HS-27A (cell line): ENCODE measurements at regions not wholly inside any gene's neighbourhood (a gene's known extent, or its start where the extent isn't known, plus 50 kb on each side); places are given as distances from the start of the nearest gene placed in this dataset.
"Not testable (repeated sequence)": the region's sequence is repeated elsewhere in the genome, so short reads cannot be mapped to it uniquely, and the experiment has no call there.

Experiments
- DNase-seq: peaks from one replicate; pipeline ENCODE4 v3.0.0-alpha.2; 2012; ENCODE audit warnings: low read depth, missing footprints

DNA sequence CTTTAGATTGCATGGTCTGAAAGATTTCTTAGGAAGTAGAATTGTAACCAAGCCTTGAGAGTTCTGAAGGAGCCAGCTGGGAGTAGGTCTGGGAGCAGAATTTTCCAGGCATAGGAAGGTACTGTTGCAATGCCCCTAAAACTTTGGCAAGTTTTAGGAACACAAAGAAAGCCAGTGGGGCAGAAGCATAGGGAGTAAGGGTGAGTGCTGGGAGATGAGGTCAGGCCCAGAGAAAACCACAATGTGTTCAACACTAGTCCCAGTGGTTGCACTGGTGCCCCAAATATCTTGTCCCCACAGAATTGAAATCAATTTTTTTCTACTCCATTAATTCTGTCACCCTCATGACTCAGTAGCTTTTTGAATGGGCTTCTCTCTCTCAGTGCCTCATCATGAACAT, 120.7 kb upstream of the GALNT15 start:
- no peak for DNase-seq

DNA sequence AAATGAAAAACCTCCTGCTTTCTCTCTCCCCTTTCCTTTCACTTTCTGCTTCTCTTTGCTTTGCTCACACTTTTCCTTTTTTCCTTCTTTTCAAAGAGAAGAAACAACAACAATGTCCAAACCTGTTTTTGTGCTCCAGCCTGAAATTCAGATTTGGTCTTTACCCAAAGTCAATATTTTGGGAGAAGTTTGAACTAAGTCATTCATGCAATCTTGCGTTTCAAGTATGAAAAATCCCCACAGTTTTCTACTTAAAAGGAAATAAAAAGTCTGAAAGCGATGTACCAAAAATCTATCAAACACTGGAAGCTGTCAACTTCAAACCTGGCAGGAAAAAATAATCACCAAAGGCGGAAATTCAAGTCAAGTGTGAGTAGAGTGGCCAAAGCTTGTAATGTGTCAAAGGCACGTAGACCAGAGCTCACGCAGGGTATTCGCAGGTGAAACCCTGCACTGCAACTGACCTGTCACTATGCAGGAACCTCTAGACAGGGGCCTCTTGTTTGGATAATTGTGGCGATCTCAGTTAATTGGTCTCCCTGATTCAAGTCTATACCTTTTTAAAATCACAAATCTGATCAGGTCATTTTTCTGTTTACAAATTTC, 118.8 kb upstream of the GALNT15 start:
- no peak for DNase-seq

DNA sequence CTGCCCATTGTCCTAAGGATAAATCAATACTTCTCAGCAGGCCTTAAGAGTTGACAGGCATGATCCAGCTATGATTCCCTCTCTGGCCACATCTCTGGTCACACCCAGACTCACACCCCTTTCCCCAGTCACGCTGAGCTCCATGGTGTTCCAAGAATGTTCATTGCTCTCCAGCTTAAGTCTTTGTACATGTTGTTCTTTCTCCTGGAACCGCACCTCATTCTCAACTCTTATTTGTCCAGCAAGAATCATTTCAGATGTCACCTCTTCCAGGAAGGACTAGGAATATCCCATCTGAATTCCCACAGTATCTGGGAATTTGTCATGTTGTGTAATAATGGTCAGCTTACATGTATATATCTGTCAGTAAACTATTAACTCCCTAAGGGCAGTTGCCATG, 118.3 kb upstream of the GALNT15 start:
- DNase-seq: no peak

DNA sequence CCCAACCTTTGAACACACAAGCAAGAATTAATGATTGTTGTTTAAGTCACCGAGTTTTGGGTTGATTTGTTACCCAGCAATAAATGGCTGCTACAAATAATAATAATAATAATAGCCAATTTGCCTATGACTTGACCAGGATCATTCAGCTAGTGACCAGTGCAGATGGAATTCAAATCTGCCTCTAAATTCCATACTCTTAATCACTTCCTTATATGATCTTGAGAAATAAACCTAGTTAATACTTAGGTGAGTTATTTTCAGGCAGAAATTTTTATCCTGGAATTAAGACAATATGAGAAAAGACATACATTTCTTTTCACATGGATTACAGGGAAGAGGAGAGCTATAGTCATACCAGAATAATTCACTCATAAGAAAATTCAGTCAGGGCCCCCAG, 116.0 kb upstream of the GALNT15 start:
- no peak for DNase-seq

DNA sequence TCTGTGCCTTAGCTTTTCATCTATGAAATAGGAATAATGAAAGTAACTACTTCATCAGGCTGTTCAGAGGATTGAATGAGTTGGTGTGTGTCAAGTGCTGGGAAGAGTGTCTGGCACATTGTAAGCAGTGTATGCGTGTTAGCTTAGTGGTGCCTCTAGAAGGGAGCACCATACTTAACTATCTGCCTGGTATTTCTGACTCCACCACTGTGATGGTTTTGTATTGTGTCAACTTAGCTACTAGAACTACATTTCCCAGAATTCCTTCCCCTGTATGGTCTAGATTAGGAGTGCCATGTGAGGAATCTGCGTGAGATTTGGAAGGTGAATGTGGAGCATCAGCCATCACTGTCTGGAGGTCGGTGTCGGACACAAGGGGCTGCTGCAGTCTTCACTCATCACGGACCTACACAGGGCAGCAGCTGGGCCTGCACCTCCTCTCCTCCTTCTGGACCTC, 115.4 kb upstream of the GALNT15 start:
- DNase-seq: no peak

DNA sequence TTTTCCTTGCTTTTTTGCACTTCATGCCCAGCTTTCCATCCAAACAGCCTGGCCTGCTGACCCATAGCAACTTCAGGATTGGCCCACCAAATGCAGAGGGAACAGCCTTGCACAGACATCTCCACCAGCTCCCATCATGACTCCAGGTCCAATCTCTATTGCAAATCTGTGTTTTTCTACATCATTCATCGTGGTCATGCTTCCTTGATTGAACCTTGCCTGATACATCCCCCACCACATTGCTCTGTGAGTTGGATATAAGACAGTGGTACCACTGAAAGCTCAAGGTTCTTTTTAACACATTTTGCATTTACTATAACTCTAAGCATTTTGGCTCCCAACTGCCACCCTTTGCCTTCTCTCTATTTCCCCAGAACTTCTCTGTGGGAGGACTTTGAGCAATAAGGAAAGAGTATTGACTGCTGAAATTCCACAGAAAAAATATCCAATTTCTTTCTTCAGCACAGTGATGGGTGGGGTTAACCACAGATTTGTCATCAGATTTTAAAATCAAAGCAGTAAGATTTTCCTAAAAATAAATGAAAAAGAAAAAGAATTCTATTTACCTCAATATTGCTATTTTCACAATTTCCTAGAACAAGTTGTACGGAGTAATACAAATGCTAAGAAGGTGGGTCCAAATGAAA, 114.6 kb upstream of the GALNT15 start:
- no peak for DNase-seq

DNA sequence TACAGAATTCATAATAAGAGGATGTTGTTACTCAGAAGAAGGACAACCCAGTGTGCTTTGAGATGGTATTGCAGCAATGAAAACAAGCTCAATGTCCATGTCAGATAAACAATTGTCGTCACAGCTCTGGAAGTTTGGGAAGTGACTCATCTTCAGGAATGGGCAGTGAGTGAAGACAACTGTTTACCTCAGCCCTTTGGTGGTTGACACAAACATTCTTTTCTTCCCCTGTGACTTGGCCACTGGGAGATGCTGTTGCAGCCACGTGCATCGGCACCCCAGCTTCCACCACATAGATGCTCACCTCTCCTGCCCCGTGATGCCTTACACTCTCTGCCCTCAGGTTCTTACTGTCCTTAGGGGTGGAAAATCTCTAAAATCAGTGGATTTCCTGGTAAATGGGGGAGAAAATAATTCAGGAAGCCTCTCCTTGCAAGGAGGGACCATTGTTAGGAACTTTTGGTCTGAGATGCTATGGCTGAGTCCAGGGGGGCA, 114.1 kb upstream of the GALNT15 start:
- DNase-seq: peak; percentile 99

DNA sequence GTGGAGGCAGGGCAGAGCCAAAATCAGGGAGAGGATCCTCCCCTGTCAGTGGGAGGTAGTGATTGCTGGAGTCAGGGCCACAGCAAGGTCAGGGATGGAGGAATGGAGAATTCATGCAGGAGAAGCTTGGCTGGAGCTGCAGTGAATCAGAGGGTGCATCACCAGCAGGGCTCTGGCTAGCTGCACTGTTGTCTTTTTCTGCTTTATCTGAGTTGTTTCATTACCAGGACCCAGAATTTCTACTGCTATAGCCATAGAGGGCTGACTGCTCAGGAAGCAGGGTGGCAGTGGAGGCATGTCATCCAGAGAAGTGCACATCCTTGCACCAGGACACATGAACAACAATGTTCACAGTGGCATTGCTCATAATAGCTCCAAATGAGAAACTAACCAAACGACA, 113.5 kb upstream of the GALNT15 start:
- DNase-seq: no peak

DNA sequence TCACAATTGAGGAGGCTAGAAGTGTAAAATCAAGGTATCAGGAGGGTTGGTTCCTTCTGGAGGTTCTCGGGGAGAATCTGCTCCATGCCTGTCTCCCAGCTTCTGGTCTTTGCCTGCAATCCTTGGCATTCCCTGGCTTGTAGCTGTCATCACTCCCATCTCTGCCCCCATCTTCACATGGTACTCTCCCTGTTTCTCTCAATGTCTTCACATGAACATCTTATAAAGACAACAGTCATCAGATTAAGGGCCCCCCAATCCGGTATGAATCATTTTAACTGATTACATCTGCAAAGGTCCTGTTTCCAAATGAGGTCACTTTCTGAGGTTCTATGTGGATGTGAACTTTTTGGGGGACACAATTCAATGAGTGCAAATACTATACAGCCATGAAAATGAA, 113.0 kb upstream of the GALNT15 start:
- no peak for DNase-seq

DNA sequence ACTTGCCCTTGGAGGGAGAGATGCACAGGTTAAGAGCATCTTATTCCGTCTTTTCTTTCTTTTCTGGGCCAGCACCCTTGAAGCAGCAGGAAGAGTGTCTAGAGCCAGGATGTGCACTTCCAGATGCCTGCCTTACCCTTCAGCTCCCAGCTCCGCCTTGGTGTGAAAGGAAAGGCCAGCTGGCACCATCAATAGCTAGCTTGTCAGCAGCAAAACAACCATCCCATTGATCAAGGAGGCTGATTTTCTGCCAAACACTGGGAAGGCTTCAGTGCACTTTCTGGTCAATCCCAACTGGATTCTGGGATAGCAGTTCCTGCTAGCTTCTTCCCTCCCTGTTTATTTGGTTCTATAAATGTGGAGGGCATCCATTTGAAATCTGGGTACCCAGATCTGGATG, 110.9 kb upstream of the GALNT15 start:
- DNase-seq: no peak

DNA sequence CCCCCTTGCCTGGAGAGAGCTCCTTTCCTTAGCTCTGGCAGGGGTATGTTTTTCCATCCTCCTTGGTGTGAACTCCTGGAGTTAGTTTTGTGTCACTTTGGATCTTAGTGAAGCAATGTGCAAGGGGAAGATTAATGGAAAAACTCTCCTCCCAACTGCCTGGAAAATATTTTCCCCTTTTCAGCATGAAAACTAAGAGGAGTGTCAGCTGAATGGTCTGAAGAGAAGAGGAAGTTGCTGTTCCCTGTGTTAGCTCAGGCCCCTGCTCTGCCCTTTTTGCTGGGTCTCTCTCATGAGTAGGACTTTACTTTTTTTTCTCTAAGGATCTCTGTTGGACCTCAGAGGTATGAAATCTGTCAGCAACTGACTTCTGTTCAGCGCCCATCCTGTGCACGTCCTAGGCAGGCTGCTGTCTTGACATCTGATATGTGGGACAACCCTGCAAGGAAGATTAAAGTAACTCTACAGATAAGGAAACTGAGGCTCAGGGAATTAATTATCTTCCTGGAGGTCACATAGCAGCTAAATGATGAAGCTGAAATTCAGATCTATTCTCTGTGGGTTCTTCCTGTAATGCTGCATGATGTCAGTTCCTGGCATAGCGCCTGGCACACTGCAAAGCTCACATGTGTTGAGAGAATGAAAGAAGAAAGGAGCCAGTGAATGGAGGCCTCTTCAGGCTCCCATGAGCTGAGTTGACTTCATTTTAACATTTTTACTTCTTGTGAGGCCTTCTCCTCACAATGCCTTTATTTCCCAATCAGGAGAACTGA, 109.7 kb upstream of the GALNT15 start:
- DNase-seq: no peak

DNA sequence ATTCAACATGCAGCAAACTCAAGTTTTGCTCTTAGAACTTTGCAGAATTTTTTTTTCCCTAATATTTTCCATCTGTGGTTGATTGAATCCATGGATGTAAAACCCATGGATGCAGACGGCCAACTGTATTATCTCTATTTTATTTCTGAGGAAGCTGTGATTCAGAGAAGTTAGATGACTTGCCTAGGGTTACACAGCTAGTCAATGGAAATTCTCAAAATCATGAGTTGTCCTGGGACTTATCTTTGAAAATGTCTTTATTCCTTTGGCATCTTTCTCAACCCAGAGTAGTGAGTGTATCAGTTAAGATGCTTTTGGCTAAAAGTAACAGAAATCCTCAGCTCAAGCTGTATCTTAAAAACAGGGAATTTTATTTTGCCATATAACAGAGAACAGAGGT, 107.9 kb upstream of the GALNT15 start:
- no peak for DNase-seq

DNA sequence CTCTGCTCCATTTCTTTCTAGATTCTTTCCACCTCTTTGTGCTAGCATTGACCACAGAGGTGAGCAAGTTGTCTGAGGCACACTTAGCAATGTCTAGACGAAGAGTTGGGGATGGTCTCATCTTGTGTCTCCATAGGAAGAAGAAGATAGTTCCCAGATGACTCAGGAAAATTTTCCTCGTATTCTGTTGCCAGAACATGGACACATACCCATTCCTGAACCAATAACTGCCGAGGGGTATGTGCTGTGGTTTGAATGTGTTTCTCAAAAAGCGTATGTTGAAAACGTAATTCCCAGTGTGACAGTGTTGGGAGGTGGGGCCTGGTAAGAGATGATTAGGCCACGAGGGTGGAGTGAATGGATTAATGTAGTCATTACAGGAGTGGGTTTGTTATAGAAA, 107.5 kb upstream of the GALNT15 start:
- DNase-seq: no peak

DNA sequence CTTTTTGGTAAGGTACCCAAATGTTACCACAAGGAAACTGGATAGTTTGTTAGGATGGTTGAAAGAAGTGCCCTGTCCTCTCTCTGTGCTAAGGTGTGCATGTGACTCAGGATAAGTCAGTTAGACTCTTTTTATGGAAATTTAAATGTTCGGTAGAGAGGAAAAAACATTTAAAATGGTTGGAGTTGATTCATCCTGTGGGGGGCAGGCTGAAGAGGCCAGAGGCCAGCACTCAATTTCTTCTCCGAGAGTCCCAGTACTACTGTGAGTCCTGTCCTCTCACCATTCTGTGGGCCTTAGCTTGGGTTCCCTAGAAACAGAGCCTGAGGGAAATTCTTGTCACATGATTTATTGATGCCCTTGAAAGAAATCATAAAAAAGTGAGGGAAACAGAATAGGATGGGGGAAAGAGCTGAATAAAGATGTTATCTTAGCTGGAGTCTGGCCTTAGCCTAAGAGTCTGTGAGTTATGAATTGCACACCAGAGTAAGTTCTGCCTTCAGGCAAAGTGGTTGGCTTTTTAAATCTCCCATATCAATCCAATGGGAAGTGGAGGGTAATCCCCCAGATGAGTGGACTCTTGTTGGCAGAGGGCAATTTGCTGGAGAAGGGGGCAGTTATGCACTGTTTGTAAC, 106.5 kb upstream of the GALNT15 start:
- no peak for DNase-seq

DNA sequence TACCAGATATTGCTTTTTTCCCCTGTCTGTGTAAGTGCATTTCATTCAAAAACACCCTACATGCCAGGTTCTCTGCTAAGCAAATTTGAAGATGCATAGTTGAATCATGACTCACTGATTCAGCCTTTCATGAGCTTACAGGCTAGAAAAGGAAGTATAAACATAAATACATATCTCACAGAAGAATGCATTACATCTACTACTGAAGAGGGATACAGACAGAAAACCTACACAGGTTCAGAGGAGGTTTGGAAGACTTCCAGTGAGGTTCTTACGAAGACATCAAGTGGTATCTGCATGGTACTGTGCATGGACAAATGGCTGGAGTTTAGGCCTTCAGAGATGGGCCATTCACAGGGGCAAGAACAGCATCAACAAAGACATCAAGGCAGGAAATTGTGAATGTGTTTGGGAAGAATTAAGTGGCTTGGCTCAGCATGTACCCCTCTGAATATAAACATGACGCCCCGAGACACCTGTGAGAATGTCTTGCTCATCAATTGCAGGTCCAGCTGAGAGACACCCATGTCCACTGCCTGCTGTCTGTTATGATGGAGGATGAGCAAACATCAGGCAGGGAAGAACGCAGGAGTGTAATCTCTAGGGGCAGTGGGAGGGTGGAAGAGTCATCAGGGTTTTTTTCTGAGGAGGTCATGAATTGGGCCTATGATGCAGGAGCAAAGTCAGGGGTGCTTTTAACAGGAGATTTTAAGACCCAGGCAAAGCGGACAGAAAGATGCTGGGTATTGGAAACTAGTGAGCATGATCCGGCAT, 105.1 kb upstream of the GALNT15 start:
- DNase-seq: peak; percentile 91

DNA sequence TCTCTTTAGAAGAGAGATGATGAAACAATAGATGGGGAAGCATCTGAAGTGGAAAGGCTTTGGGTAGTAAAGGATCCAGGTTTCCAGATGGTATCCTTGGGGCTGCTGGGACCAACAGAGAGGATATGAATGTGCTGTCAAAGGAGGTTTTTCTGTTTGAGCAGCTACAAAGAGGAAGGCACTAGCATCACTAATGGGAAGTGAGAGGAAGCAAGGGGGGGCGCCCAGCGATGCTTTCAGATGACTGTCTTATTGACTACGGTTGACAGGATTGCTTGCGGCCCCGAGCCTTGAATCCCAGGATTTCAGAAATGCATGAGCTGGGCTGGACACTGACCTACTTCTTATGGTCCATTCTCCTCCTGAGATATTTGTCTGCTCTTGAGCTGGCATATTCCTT, 103.8 kb upstream of the GALNT15 start:
- DNase-seq: no peak

DNA sequence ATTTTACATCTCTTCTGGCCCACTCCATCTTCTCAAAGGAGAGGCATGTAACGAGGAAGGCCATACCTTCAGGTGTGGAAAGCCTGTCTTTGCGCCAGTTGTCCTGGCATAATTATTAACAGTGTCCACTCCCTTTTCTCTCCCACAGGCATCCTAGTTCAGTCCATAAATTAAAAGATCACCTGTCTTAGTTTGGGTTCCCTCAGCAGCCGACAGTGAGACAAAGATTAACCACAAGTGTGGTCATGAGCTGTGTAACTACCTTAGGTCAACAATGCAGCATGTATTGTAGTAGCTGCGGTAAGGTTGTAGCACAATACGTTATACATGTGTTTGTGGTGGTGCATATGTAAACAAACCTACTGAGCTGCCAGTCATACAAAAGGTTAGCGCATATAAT, 103.3 kb upstream of the GALNT15 start:
- no peak for DNase-seq

DNA sequence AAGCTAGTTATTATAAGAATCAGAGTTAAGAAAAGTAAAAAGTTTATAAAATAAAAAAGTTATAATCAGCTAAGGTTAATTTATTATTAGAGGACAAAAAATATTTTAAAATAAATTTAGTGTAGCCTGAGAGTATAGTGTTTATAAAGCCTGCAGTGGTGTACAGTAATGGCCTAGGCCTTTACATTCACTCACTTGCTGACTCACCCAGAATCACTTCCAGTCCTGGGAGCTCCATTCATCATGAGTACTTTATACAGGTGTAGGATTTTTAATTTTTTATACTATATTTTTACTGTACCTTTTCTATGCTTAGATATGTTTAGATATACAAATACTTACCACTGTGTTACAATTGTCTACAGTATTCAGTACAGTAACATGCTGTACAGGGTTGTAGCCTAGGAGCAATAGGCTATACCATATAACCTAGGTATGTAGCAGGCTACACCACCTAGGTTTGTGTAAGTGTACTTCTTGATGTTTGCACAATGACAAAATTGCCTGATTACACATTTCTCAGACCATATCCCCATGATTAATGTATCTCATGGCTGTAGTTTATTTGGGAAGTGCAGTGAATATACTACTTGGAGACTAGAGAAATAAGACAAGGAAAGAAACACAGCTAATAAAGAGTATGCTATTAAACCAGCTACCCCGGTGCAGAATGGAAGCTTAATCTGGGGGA, 101.9 kb upstream of the GALNT15 start:
- DNase-seq: no peak

DNA sequence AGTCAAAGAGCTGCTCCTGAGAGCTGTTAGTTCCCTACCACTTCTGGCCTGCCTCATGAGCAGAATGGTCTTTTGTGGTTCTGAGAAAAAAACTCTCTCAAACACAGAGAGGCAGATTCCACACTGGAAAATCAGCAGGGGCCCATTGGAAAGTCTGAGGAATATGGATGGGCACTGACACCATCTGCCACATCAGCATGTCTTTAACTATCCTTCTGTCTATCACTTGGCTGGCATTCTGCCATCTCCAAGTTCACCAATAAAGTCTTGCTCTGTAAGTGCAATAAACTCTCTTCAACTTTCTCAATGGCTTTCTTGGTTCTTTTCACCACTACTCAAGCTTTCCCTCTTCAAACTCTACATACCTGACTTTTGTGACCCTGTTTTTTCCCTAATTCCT, 101.3 kb upstream of the GALNT15 start:
- DNase-seq: no peak

DNA sequence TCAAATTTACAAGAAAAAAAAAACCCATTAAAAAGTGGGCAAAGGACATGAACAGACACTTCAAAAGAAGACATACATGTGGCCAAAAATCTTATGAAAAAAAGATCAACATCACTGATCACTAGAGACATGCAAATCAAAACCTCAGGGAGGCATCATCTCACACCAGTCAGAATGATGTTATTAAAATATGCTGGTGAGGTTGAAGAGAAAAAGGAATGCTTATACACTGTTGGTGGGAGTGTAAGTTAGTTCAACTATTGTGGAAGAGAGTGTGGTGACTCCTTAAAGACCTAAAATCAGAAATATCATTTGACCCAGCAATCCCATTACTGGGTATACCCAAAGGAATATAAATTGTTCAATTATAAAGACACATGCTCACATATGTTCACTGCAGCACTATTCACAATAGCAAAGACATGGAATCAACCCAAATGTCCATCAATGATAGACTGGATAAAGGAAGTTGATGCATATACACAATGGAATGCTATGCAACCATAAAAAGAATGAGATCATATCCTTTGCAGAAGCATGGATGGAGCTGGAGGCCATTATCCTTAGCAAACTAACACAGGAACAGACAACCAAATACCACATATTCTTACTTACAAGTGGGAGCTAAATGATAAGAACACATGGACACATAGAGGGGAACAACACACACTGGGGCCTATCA, 100.3 kb upstream of the GALNT15 start:
- not testable (repeated sequence) for DNase-seq

DNA sequence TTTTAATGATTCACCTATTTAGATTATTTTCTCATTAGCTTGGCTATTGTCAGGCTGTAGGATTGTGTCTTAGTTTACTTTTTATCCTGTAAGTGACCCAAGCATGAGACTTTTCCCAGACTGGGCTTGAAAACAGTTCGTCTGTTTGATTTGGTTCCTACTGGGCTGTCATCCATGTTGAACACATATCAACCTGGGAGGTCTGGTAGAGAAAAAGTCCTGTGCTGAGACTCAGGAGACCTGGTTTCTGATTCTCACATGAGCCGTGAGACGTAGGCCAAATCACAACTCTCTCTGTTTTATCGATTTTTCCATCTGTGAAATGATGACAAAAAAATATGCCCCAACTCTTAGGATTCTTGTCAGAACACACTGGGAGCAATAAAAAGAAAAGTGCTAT, 98.8 kb upstream of the GALNT15 start:
- DNase-seq: no peak
